OCI-LY1 (cell line): ENCODE measurements at regions not wholly inside any gene's neighbourhood (a gene's known extent, or its start where the extent isn't known, plus 50 kb on each side); places are given as distances from the start of the nearest gene placed in this dataset.
"Not testable (repeated sequence)": the region's sequence is repeated elsewhere in the genome, so short reads cannot be mapped to it uniquely, and the experiment has no call there.

ENCODE experiments used
- H2AFZ ChIP-seq: fragments of 200-600 bp; sonication (generic), shearing (Covaris generic); 2 replicates; pipeline ENCODE4 v1.6.0; 2014; ENCODE audit warnings: antibody characterized with exemption, mild to moderate bottlenecking, low read length
- H3F3A ChIP-seq: fragments of 200-600 bp; sonication (generic), shearing (Covaris generic); 2 replicates; pipeline ENCODE4 v1.6.0; 2014; ENCODE audit warnings: mild to moderate bottlenecking, antibody characterized with exemption, low read length, moderate library complexity; ENCODE audit not compliant: insufficient read depth
- H3K27ac ChIP-seq: fragments of 200-600 bp; sonication (generic); 2 replicates; pipeline ENCODE4 v1.5.1; 2014; ENCODE audit warnings: low read length, mixed run types, mild to moderate bottlenecking, low read depth; ENCODE audit not compliant: poor library complexity, severe bottlenecking
- H3K27me3 ChIP-seq: fragments of 200-600 bp; sonication (generic); 2 replicates; pipeline ENCODE4 v1.6.0; 2014; ENCODE audit warnings: antibody characterized with exemption, mild to moderate bottlenecking, low read length, moderate library complexity; ENCODE audit not compliant: insufficient read depth
- H3K36me3 ChIP-seq: fragments of 200-600 bp; sonication (generic); 2 replicates; pipeline ENCODE4 v1.6.1; 2014; ENCODE audit warnings: mild to moderate bottlenecking, antibody characterized with exemption, low read length, moderate library complexity, mixed read lengths; ENCODE audit not compliant: insufficient read depth
- H3K4me1 ChIP-seq: fragments of 200-600 bp; sonication (generic); 2 replicates; pipeline ENCODE4 v1.5.1; 2014; ENCODE audit warnings: mild to moderate bottlenecking, low read length, moderate library complexity; ENCODE audit not compliant: insufficient read depth, severe bottlenecking
- H3K4me2 ChIP-seq: fragments of 200-600 bp; sonication (generic), shearing (Covaris generic); 2 replicates; pipeline ENCODE4 v1.6.1; 2014; ENCODE audit warnings: low read length
- H3K4me3 ChIP-seq: fragments of 200-600 bp; sonication (generic); 2 replicates; pipeline ENCODE4 v1.5.1; 2014; ENCODE audit warnings: low read length, low read depth, mild to moderate bottlenecking, mixed read lengths; ENCODE audit not compliant: poor library complexity, severe bottlenecking
- H3K79me2 ChIP-seq: fragments of 200-600 bp; shearing (Covaris generic); 2 replicates; pipeline ENCODE4 v1.6.1; 2016; ENCODE audit warnings: mixed run types, low read length, mixed read lengths; ENCODE audit not compliant: insufficient read depth
- H3K9ac ChIP-seq: fragments of 200-600 bp; sonication (generic), shearing (Covaris generic); 2 replicates; pipeline ENCODE4 v1.6.1; 2014; ENCODE audit warnings: mild to moderate bottlenecking, low read length, mixed read lengths
- H3K9me2 ChIP-seq: fragments of 200-600 bp; sonication (generic), shearing (Covaris generic); 2 replicates; pipeline ENCODE4 v1.6.1; 2014; ENCODE audit warnings: low read depth, mild to moderate bottlenecking, low read length, mixed read lengths
- H3K9me3 ChIP-seq: fragments of 200-600 bp; shearing (Covaris generic); 2 replicates; pipeline ENCODE4 v1.6.1; 2014; ENCODE audit warnings: low read length, mixed read lengths
- H4K20me1 ChIP-seq: fragments of 200-600 bp; sonication (generic), shearing (Covaris generic); 2 replicates; pipeline ENCODE4 v1.6.0; 2016; ENCODE audit warnings: mild to moderate bottlenecking, low read length; ENCODE audit not compliant: insufficient read depth
- CTCF ChIP-seq: fragments of 200-600 bp; sonication (generic), shearing (Covaris generic); IDR thresholded peaks from 2 replicates; pipeline ENCODE4 v1.5.1; 2017; ENCODE audit warnings: mild to moderate bottlenecking, antibody characterized with exemption, low read length, moderate library complexity, mixed read lengths
- EZH2 ChIP-seq: fragments of 200-600 bp; sonication (generic), shearing (Covaris generic); IDR thresholded peaks from 2 replicates; pipeline ENCODE4 v1.8.0; 2017; ENCODE audit warnings: borderline replicate concordance, mixed run types, mild to moderate bottlenecking, antibody characterized with exemption, low read length, moderate library complexity, mixed read lengths

DNA sequence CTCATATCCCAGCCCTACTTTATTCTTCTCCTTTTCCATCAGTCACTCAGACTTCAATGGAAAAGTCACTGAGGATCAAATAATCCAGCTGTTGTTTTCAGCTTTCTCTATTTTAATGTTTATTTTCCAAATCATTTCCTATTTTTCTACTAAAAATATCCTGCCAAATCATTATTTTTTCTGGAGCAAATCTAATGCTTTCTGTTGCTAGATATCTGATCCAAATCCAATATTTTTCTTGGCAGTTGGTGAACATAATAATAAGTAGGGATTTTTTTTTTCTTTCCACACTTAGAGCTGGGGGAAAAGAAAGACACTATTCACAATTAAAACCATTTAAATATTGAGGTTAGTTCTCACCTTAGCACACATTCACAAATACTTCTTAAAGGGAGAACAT is 656.1 kb downstream of the DACH1 start:
- no peak overlapping the region for H3K9ac ChIP-seq
- H3K4me2 ChIP-seq: no peak overlapping the region
- no peak overlapping the region for H3K4me3 ChIP-seq
- H3K9me2 ChIP-seq: no peaks in the 10 kb centered on the region
- H4K20me1 ChIP-seq: no peaks in the 10 kb centered on the region
- H3K36me3 ChIP-seq: no peaks in the 10 kb centered on the region
- no peaks in the 10 kb centered on the region for H3K4me1 ChIP-seq
- no peaks in the 10 kb centered on the region for H3K9me3 ChIP-seq
- no peak overlapping the region for H2AFZ ChIP-seq
- no peaks in the 10 kb centered on the region for H3K27me3 ChIP-seq
- no peak overlapping the region for H3K27ac ChIP-seq
- TF ChIP-seq EZH2 (no peak), CTCF (no peak)
- no peaks in the 10 kb centered on the region for H3K79me2 ChIP-seq
- H3F3A ChIP-seq: no peaks in the 10 kb centered on the region

DNA sequence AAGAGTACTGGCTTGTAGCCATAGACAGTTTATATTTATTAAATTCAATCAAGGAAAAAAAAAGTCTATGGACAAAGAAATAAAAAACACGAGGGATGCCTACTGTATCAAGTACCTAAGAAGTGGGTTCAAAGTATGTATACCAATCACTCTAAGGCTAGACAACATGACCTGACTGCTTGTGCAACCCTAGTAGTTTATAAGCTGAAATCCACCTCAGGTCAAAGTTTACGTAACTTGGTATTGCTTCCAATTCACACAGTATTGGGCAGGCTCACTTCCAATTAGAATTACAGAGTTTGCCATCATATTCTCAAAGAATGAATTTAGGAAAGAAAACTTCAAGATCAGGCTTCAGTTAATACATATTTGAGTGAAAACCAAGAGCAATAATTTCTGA is 657.8 kb downstream of the DACH1 start:
- Histone ChIP-seq H3K36me3 (no peaks in the 10 kb centered on the region), H3K9me2 (no peaks in the 10 kb centered on the region), H3K4me2 (no peak overlapping the region), H3K27me3 (no peaks in the 10 kb centered on the region), H3K4me3 (no peak overlapping the region), H3K4me1 (no peaks in the 10 kb centered on the region), H2AFZ (no peak overlapping the region), H3K9me3 (no peaks in the 10 kb centered on the region), H3K27ac (no peak overlapping the region), H3K9ac (no peak overlapping the region), H3F3A (no peaks in the 10 kb centered on the region), H4K20me1 (no peaks in the 10 kb centered on the region), H3K79me2 (no peaks in the 10 kb centered on the region)
- TF ChIP-seq CTCF (no peak), EZH2 (no peak)

- not testable (repeated sequence) for H3K9me2 ChIP-seq, H3K79me2 ChIP-seq, H3K27ac ChIP-seq, H4K20me1 ChIP-seq, H3K4me1 ChIP-seq, H3K27me3 ChIP-seq, H3K36me3 ChIP-seq, H3F3A ChIP-seq, H3K4me3 ChIP-seq, H3K9me3 ChIP-seq, H3K4me2 ChIP-seq, H3K9ac ChIP-seq, H2AFZ ChIP-seq
Measured at GRCh38 chr13:71184583-71184982, 682.4 kb downstream of the DACH1 start.

GRCh38 chr13:71183352-71183751 is 683.7 kb downstream of the DACH1 start:
- not testable (repeated sequence) for H4K20me1 ChIP-seq, H3K9me2 ChIP-seq, H3K9me3 ChIP-seq, H3K4me3 ChIP-seq, H3K27me3 ChIP-seq, H3K27ac ChIP-seq, H3K36me3 ChIP-seq, H3K4me1 ChIP-seq, H3K4me2 ChIP-seq, H2AFZ ChIP-seq, H3F3A ChIP-seq, H3K9ac ChIP-seq, H3K79me2 ChIP-seq
